ENCODE measurements at regions not wholly inside any gene's neighbourhood (a gene's known extent, or its start where the extent isn't known, plus 50 kb on each side); places are given as distances from the start of the nearest gene placed in this dataset.

DNA sequence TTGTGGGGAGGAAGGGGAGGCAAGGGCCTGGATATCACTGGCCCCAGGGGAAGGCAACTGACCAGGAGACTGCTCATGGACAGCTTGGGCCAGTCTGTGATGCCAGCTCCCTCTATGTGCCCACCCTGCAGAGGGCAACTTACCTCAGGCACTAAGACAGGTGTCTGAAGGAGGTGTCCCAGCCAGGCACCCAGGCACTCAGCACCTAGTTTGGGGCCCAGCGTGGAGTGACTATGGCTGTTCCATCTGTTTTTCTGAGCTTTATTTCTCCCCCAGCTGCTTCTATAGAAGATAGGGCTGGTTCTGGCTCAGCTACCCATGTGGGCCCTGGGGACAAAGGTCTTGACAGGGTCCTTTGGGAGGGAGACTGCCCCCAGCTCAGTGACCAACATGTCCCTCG, 150.6 kb upstream of the PCBD1 start:
- TF ChIP-seq, protein P1, sequence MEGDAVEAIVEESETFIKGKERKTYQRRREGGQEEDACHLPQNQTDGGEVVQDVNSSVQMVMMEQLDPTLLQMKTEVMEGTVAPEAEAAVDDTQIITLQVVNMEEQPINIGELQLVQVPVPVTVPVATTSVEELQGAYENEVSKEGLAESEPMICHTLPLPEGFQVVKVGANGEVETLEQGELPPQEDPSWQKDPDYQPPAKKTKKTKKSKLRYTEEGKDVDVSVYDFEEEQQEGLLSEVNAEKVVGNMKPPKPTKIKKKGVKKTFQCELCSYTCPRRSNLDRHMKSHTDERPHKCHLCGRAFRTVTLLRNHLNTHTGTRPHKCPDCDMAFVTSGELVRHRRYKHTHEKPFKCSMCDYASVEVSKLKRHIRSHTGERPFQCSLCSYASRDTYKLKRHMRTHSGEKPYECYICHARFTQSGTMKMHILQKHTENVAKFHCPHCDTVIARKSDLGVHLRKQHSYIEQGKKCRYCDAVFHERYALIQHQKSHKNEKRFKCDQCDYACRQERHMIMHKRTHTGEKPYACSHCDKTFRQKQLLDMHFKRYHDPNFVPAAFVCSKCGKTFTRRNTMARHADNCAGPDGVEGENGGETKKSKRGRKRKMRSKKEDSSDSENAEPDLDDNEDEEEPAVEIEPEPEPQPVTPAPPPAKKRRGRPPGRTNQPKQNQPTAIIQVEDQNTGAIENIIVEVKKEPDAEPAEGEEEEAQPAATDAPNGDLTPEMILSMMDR (IDR thresholded peaks at IDR 0.05): no peak
- TF ChIP-seq POLR2A (IDR thresholded peaks at IDR 0.05): no peak
- 100% methylated on average over 1 of the region's 2 CpGs; no CpG with 5 or more reads in 1 of the 2 donors for WGBS, 2 donors
- Histone ChIP-seq H3K27me3 (peaks cover 0 to 14% (median 0%) of the 10 kb centered on the region in 4 donors), H3K9me3 (no peaks in the 10 kb centered on the region), H3K27ac (no peak overlapping the region), H3K4me1 (no peaks in the 10 kb centered on the region), H3K4me3 (no peak overlapping the region), H3K36me3 (no peaks in the 10 kb centered on the region)
- intact Hi-C loops (cut with DNase I): no loop called here
- DNase-seq: no peak

DNA sequence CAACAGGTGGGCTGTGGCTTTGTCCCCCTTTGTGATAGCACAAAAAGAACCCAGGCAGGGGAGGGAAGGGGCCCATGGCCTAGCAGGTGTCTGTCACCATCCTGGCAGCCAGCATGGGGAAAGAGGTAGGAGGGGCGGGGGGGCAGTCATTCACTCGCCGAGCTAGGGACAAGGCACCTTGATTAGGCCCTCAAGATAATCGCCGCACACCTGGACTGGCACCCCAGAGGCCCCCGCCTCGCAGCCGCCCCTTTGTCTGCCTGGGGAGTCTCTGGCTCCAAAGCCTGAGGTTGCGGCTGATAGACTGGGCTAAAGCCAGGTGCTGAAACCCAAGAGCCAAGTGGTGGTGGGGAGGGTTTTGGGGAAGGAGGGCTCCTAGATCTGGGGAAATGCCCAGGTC, 151.2 kb upstream of the PCBD1 start:
- Histone ChIP-seq H3K27ac (no peak overlapping the region), H3K9me3 (no peaks in the 10 kb centered on the region), H3K4me1 (no peaks in the 10 kb centered on the region), H3K36me3 (no peaks in the 10 kb centered on the region), H3K27me3 (peaks cover 0 to 14% (median 0%) of the 10 kb centered on the region in 4 donors), H3K4me3 (no peak overlapping the region)
- intact Hi-C loops (cut with DNase I): no loop called here
- WGBS, 2 donors: 83% methylated on average over 1 of the region's 9 CpGs; no CpG with 5 or more reads in 1 of the 2 donors
- no peak for DNase-seq
- TF ChIP-seq POLR2A (IDR thresholded peaks at IDR 0.05): no peak
- TF ChIP-seq, protein P1 (IDR thresholded peaks at IDR 0.05): no peak

DNA sequence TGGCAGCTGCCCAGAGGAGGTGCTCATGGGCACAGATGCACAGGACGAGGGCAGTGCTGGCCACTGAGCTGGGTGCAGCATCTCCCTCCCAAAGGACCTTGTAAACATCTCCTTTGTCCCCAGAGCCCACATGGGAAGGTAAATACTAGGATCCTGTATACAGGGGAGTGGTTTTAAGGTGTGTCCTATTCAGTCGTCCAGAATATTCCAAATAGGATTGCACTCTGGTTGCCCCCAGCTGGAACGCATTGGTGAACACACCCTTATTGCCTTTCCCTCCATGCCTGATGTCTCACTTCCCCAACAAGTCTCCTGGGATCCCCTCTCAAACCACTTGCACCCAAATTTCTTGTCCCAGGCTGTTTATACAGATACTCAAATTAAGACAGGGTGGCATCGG, 152.0 kb upstream of the PCBD1 start:
- DNase-seq: no peak

DNA sequence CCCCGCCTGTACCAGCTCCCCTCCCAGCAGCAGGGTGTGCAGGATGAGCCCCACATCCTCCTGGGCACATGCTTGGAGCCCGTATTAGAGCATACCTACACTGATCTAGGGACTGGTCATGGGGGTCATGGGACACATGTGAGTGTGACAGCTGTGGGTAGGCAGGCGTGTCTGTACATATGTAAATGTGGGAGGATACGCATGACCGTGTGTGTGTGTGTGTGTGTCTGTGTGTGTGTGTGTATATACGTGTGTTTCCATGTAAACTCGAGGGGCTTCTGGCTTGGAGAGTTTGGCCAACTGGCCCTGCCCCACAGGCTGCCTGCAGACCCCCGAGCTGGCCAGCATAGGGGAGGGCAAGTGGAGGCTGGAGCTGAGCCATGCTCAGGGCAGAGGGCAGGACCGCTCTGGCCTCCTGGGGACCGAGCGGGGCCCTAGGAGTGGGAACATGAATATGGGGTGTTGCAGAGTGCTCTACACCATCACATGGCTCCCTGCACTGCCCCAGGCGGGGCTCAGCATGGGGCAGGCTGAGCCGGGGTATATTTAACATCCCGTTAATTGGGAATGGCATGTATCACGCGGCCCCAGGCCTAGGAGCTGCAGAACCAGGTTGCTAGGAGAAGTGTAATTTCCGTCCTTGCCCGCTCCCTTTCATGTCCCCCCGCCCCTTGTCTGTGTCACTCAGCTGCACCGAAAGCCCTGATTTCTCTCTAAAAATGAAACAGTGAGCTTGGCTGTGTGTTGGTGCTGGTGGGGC, 152.7 kb upstream of the PCBD1 start:
- Histone ChIP-seq H3K9me3 (no peaks in the 10 kb centered on the region), H3K27me3 (peaks cover 0 to 14% (median 0%) of the 10 kb centered on the region in 4 donors), H3K4me1 (no peaks in the 10 kb centered on the region), H3K36me3 (no peaks in the 10 kb centered on the region), H3K4me3 (no peak overlapping the region), H3K27ac (no peak overlapping the region)
- intact Hi-C loops (cut with DNase I): no loop called here
- 65% methylated on average over 7 to 15 of the region's 20 CpGs for WGBS, 2 donors
- no peak for DNase-seq
- TF ChIP-seq, protein P1 (IDR thresholded peaks at IDR 0.05): no peak
- no peak for TF ChIP-seq POLR2A (IDR thresholded peaks at IDR 0.05)

More for the DNA sequence above, 152.0 kb upstream of the PCBD1 start:
- Histone ChIP-seq H3K36me3 (no peaks in the 10 kb centered on the region), H3K27me3 (peaks cover 0 to 14% (median 0%) of the 10 kb centered on the region in 4 donors), H3K27ac (no peak overlapping the region), H3K4me3 (no peak overlapping the region), H3K4me1 (no peaks in the 10 kb centered on the region), H3K9me3 (no peaks in the 10 kb centered on the region)
- no peak for TF ChIP-seq POLR2A (IDR thresholded peaks at IDR 0.05)
- TF ChIP-seq, protein P1 (IDR thresholded peaks at IDR 0.05): no peak
- intact Hi-C loops (cut with DNase I): no loop called here
- 32 to 56% methylated on average over 3 of the region's 4 CpGs for WGBS, 2 donors

DNA sequence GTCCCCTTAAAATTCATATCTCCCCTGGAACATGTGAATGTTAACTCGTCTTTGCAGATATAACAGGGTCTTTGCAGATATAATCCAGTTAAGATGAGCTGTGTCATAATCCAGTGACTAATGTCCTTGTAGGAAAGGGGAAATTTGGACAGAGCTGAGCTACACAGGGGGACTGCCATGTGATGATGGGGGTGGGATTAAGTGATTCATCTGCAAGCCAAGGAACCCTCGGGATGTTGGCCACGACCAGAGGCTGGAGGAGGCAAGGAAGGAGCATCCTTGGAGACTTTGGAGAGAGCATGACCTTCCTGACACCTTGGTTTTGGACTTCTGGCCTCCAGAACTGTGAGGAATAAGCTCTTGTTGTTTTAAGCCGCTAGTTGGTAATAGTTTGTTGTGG, 153.9 kb upstream of the PCBD1 start:
- Histone ChIP-seq H3K4me3 (no peak overlapping the region), H3K9me3 (no peaks in the 10 kb centered on the region), H3K27me3 (peaks cover 0 to 14% (median 0%) of the 10 kb centered on the region in 4 donors), H3K4me1 (no peaks in the 10 kb centered on the region), H3K36me3 (no peaks in the 10 kb centered on the region), H3K27ac (no peak overlapping the region)
- TF ChIP-seq, protein P1 (IDR thresholded peaks at IDR 0.05): no peak
- TF ChIP-seq POLR2A (IDR thresholded peaks at IDR 0.05): no peak
- intact Hi-C loops (cut with DNase I): no loop called here
- WGBS, 2 donors: 31 to 59% methylated on average over 3 to 4 of the region's 4 CpGs
- no peak for DNase-seq
